HepG2 (cell line): ENCODE measurements at regions not wholly inside any gene's neighbourhood (a gene's known extent, or its start where the extent isn't known, plus 50 kb on each side); places are given as distances from the start of the nearest gene placed in this dataset.

Experiments
- CBX1 ChIP-seq: IDR thresholded peaks from one replicate; pipeline ENCODE4 v1.6.1; 2016; ENCODE audit warnings: antibody characterized with exemption, low read depth
- DPF2 ChIP-seq: sonication (generic); formaldehyde crosslinking; IDR thresholded peaks from 2 replicates; pipeline ENCODE4 v1.4.0; 2020; ENCODE audit warnings: mild to moderate bottlenecking, low read depth, missing genetic modification reagents, borderline replicate concordance
- PAX8 ChIP-seq: sonication (generic); formaldehyde crosslinking; IDR thresholded peaks from 2 replicates; pipeline ENCODE4 v1.8.0; 2022; ENCODE audit warnings: mild to moderate bottlenecking, missing genetic modification reagents, borderline replicate concordance
- ZNF670 ChIP-seq: sonication (generic); formaldehyde crosslinking; IDR thresholded peaks from 2 replicates; pipeline ENCODE4 v1.8.0; 2022; ENCODE audit warnings: mild to moderate bottlenecking, missing genetic modification reagents, borderline replicate concordance
- TF ChIP-seq, protein P1 (sequence below): sonication (generic); formaldehyde crosslinking; IDR thresholded peaks from 2 replicates; pipeline ENCODE4 v1.5.0; 2020; ENCODE audit warnings: mild to moderate bottlenecking, missing genetic modification reagents, moderate library complexity

DNA sequence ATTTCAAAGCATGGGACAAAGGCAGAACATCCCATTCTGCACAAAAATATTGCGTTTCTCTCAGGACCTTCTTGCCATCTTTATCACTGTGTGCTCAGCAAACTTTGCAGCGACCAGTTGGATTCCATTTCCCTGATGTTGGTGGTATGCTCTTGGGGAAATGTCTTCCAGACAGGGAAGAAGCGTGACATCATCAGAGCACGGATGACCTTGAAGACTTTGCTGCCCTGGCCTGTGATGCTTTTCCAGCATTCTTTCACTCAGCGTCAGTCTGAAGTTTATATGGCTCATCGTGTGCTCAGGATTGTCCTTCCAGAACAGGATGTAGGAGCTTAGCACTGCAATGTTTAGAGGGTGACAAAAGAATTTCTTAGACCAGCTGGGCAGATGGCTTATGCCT, 131.4 kb upstream of the F3 start:
- TF ChIP-seq CBX1 (no peak), ZNF670 (CRISPR knock-in tag) (no peak), DPF2 (CRISPR knock-in tag) (no peak), PAX8 (CRISPR knock-in tag) (no peak)
- TF ChIP-seq, protein P1, sequence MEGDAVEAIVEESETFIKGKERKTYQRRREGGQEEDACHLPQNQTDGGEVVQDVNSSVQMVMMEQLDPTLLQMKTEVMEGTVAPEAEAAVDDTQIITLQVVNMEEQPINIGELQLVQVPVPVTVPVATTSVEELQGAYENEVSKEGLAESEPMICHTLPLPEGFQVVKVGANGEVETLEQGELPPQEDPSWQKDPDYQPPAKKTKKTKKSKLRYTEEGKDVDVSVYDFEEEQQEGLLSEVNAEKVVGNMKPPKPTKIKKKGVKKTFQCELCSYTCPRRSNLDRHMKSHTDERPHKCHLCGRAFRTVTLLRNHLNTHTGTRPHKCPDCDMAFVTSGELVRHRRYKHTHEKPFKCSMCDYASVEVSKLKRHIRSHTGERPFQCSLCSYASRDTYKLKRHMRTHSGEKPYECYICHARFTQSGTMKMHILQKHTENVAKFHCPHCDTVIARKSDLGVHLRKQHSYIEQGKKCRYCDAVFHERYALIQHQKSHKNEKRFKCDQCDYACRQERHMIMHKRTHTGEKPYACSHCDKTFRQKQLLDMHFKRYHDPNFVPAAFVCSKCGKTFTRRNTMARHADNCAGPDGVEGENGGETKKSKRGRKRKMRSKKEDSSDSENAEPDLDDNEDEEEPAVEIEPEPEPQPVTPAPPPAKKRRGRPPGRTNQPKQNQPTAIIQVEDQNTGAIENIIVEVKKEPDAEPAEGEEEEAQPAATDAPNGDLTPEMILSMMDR (CRISPR knock-in tag), result no peak
